HEK293 (cell line): ENCODE measurements at regions not wholly inside any gene's neighbourhood (a gene's known extent, or its start where the extent isn't known, plus 50 kb on each side); places are given as distances from the start of the nearest gene placed in this dataset.

Experiments
- CTCF ChIA-PET: fragments of 350-600 bp; formaldehyde crosslinking; extraction: SDS; loops from one replicate; lab custom pipeline; 2021; ENCODE audit warnings: antibody characterized with exemption; lab: Yijun Ruan, JAX
- POLR2A ChIA-PET: fragments of 300-600 bp; formaldehyde crosslinking; extraction: SDS; loops from one replicate; lab custom pipeline; 2020; ENCODE audit warnings: antibody characterized with exemption, inconsistent platforms; lab: Yijun Ruan, JAX
- H3K27ac ChIP-seq: fragments of 200-500 bp; sonication (Bioruptor generic); 2 replicates; pipeline ENCODE4 v1.5.1; 2014; ENCODE audit warnings: low read depth, low read length, control low read depth, inconsistent platforms; ENCODE audit errors: extremely low read depth
- H3K36me3 ChIP-seq, 2 experiments: fragments of 200-500 bp in 1 of 2; sonication (Bioruptor generic) in 1 of 2; 1 replicate in 1 of 2; 2 replicates in 1 of 2; pipeline ENCODE4 v1.5.1; 2014 to 2017; ENCODE audit warnings: inconsistent platforms in 2 of 2, low read length in 2 of 2; ENCODE audit not compliant: control insufficient read depth in 2 of 2, insufficient read depth in 1 of 2
- H3K4me1 ChIP-seq: fragments of 200-500 bp; sonication (Bioruptor generic); 2 replicates; pipeline ENCODE4 v1.5.1; 2014; ENCODE audit warnings: mild to moderate bottlenecking, low read length, inconsistent platforms; ENCODE audit not compliant: control insufficient read depth, insufficient read depth
- H3K4me3 ChIP-seq: 2 replicates; pipeline ENCODE4 v1.5.1; 2011; ENCODE audit warnings: low read depth, mild to moderate bottlenecking, control low read depth, low read length, moderate library complexity
- H3K9me3 ChIP-seq: fragments of 200-500 bp; sonication (Bioruptor generic); 2 replicates; pipeline ENCODE4 v1.5.1; 2014; ENCODE audit warnings: low read depth, low read length, inconsistent platforms; ENCODE audit not compliant: control insufficient read depth, insufficient read depth
- ATF2 ChIP-seq: fragments of 450-650 bp; formaldehyde crosslinking; IDR thresholded peaks from 2 replicates; pipeline ENCODE4 v1.5.1; 2016; ENCODE audit warnings: missing biosample characterization, missing genetic modification characterization, low read depth
- EGR2 ChIP-seq: fragments of 450-650 bp; formaldehyde crosslinking; IDR thresholded peaks from 2 replicates; pipeline ENCODE4 v1.5.1; 2016; ENCODE audit warnings: low read depth, missing biosample characterization, missing genetic modification characterization
- GLI2 ChIP-seq: fragments of 450-650 bp; formaldehyde crosslinking; IDR thresholded peaks from 2 replicates; pipeline ENCODE4; 2017; ENCODE audit warnings: missing biosample characterization, missing genetic modification characterization, low read depth, borderline replicate concordance
- HOXD13 ChIP-seq: sonication (generic); formaldehyde crosslinking; IDR thresholded peaks from 2 replicates; pipeline ENCODE4 v1.8.0; 2022; ENCODE audit warnings: missing genetic modification reagents, borderline replicate concordance
- ZBTB11 ChIP-seq: fragments of 450-650 bp; formaldehyde crosslinking; conservative IDR thresholded peaks from 2 replicates; pipeline ENCODE4 v1.5.1; 2016; ENCODE audit warnings: low read depth, missing biosample characterization, missing genetic modification characterization
- ZBTB20 ChIP-seq: fragments of 450-650 bp; formaldehyde crosslinking; IDR thresholded peaks from 2 replicates; pipeline ENCODE4 v1.5.1; 2016; ENCODE audit warnings: missing biosample characterization, missing genetic modification characterization
- ZBTB21 ChIP-seq: fragments of 450-650 bp; formaldehyde crosslinking; IDR thresholded peaks from 2 replicates; pipeline ENCODE4 v1.5.1; 2017; ENCODE audit warnings: missing biosample characterization, missing genetic modification characterization
- ZNF10 ChIP-seq: fragments of 450-650 bp; formaldehyde crosslinking; IDR thresholded peaks from 2 replicates; pipeline ENCODE4 v1.5.1; 2017; ENCODE audit warnings: missing biosample characterization, missing genetic modification characterization
- ZNF132 ChIP-seq: fragments of 450-650 bp; formaldehyde crosslinking; IDR thresholded peaks from 2 replicates; pipeline ENCODE4 v1.5.1; 2017; ENCODE audit warnings: missing biosample characterization, missing genetic modification characterization, borderline replicate concordance
- ZNF18 ChIP-seq: fragments of 450-650 bp; formaldehyde crosslinking; IDR thresholded peaks from 2 replicates; pipeline ENCODE4 v1.5.1; 2016; ENCODE audit warnings: missing biosample characterization, missing genetic modification characterization
- ZNF211 ChIP-seq: fragments of 450-650 bp; formaldehyde crosslinking; IDR thresholded peaks from 2 replicates; pipeline ENCODE4 v1.5.1; 2016; ENCODE audit warnings: low read depth, missing biosample characterization, missing genetic modification characterization
- ZNF23 ChIP-seq: fragments of 450-650 bp; formaldehyde crosslinking; IDR thresholded peaks from 2 replicates; pipeline ENCODE4 v1.5.1; 2016; ENCODE audit warnings: missing biosample characterization, missing genetic modification characterization, borderline replicate concordance
- ZNF292 ChIP-seq: fragments of 450-650 bp; formaldehyde crosslinking; IDR thresholded peaks from 2 replicates; pipeline ENCODE4 v1.5.1; 2016; ENCODE audit warnings: low read depth, missing biosample characterization, missing genetic modification characterization, borderline replicate concordance
- ZNF302 ChIP-seq: fragments of 450-650 bp; formaldehyde crosslinking; IDR thresholded peaks from 2 replicates; pipeline ENCODE4 v1.5.1; 2016; ENCODE audit warnings: missing biosample characterization, missing genetic modification characterization, low read depth
- ZNF350 ChIP-seq: fragments of 450-650 bp; formaldehyde crosslinking; IDR thresholded peaks from 2 replicates; pipeline ENCODE4 v1.5.0; 2017; ENCODE audit warnings: missing biosample characterization, mild to moderate bottlenecking, missing genetic modification characterization
- ZNF394 ChIP-seq: fragments of 450-650 bp; formaldehyde crosslinking; IDR thresholded peaks from 2 replicates; pipeline ENCODE4 v1.5.1; 2016; ENCODE audit warnings: missing biosample characterization, missing genetic modification characterization, mild to moderate bottlenecking, moderate library complexity, borderline replicate concordance
- ZNF48 ChIP-seq: fragments of 450-650 bp; formaldehyde crosslinking; IDR thresholded peaks from 2 replicates; pipeline ENCODE4 v1.5.1; 2016; ENCODE audit warnings: missing biosample characterization, missing genetic modification characterization
- ZNF571 ChIP-seq: fragments of 450-650 bp; formaldehyde crosslinking; IDR thresholded peaks from 2 replicates; pipeline ENCODE4 v1.5.0; 2017; ENCODE audit warnings: missing biosample characterization, missing genetic modification characterization
- ZNF658 ChIP-seq: fragments of 450-650 bp; formaldehyde crosslinking; IDR thresholded peaks from 2 replicates; pipeline ENCODE4; 2016; ENCODE audit warnings: missing biosample characterization, missing genetic modification characterization
- TF ChIP-seq, protein P1 (sequence below): fragments of 450-650 bp; formaldehyde crosslinking; IDR thresholded peaks from 2 replicates; pipeline ENCODE4 v1.5.1; 2016; ENCODE audit warnings: missing biosample characterization, missing genetic modification characterization

- TF ChIP-seq ZNF211 (tag by site-specific recombination), result no peak
Observed at GRCh38 chr14:96149131-96149530, 55.5 kb upstream of the BDKRB2 start (continued).

GRCh38 chr14:96150214-96150613, 54.4 kb upstream of the BDKRB2 start:
- no peak for TF ChIP-seq ZNF302 (tag by site-specific recombination)
- TF ChIP-seq ZNF394 (tag by site-specific recombination), result no peak
- TF ChIP-seq ZNF23 (tag by site-specific recombination), result no peak
- TF ChIP-seq, protein P1, sequence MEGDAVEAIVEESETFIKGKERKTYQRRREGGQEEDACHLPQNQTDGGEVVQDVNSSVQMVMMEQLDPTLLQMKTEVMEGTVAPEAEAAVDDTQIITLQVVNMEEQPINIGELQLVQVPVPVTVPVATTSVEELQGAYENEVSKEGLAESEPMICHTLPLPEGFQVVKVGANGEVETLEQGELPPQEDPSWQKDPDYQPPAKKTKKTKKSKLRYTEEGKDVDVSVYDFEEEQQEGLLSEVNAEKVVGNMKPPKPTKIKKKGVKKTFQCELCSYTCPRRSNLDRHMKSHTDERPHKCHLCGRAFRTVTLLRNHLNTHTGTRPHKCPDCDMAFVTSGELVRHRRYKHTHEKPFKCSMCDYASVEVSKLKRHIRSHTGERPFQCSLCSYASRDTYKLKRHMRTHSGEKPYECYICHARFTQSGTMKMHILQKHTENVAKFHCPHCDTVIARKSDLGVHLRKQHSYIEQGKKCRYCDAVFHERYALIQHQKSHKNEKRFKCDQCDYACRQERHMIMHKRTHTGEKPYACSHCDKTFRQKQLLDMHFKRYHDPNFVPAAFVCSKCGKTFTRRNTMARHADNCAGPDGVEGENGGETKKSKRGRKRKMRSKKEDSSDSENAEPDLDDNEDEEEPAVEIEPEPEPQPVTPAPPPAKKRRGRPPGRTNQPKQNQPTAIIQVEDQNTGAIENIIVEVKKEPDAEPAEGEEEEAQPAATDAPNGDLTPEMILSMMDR (tag by site-specific recombination), result no peak
- no peak for TF ChIP-seq ZNF292 (tag by site-specific recombination)
- no peak for TF ChIP-seq ZBTB11 (tag by site-specific recombination)
- no peak overlapping the region for H3K27ac ChIP-seq
- H3K36me3 ChIP-seq, result no peaks in the 10 kb centered on the region
- H3K4me3 ChIP-seq, result no peak overlapping the region
- H3K4me1 ChIP-seq, result no peaks in the 10 kb centered on the region
- ChIA-PET CTCF (interaction anchor here (0.6 kb wide), 1 partner anchor 51 kb away, joined by 4 read pairs; no protein-coding TSS in a partner anchor), POLR2A (no interaction called here)
- H3K9me3 ChIP-seq, result no peaks in the 10 kb centered on the region

DNA sequence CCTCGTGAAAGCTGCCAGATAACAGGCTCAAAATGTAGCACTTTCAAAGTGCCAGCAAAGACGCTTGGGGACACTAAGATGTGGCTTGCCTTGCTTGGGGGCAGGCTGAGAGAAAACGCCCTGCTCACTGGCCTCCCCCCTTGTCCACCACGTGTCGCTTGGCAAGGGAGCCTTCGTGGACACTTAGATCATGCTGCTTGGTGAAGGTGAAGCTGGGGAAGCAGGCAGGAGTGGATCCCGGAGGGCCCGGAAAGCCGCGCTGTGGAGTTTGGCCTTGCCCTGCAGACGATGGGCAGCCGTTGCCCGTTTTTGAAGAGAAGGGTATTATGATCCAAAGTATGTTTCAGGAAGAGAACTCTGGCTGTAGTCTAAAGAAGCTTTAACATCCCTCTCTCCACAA, 53.4 kb upstream of the BDKRB2 start:
- ChIA-PET CTCF (no interaction called here), POLR2A (no interaction called here)
- Histone ChIP-seq H3K4me3 (no peak overlapping the region), H3K27ac (no peak overlapping the region)
- TF ChIP-seq ZNF48 (tag by site-specific recombination) (no peak), ZNF658 (tag by site-specific recombination) (no peak), ZNF132 (tag by site-specific recombination) (no peak), ZNF350 (tag by site-specific recombination) (no peak), EGR2 (tag by site-specific recombination) (no peak), ATF2 (tag by site-specific recombination) (no peak), GLI2 (no peak), ZNF18 (tag by site-specific recombination) (no peak), ZBTB21 (no peak), ZNF292 (tag by site-specific recombination) (no peak), HOXD13 (CRISPR knock-in tag) (no peak), ZBTB20 (tag by site-specific recombination) (no peak), ZNF571 (no peak), ZNF10 (tag by site-specific recombination) (no peak)
- TF ChIP-seq, all 188 proteins: peak for 0
- Histone ChIP-seq H3K9me3 (no peaks in the 10 kb centered on the region), H3K4me1 (no peaks in the 10 kb centered on the region), H3K36me3 (no peaks in the 10 kb centered on the region)
